Neuronal stem cell (in vitro differentiated cells): ENCODE measurements at regions not wholly inside any gene's neighbourhood (a gene's known extent, or its start where the extent isn't known, plus 50 kb on each side); places are given as distances from the start of the nearest gene placed in this dataset.

Source experiments
- DNase-seq: peaks from one replicate; pipeline ENCODE4 v3.0.0-alpha.2; 2013; ENCODE audit warnings: low spot score
- H2AFZ ChIP-seq: one replicate; pipeline ENCODE4 v1.6.1; 2013; ENCODE audit warnings: mild to moderate bottlenecking, low read length, inconsistent platforms
- H2AK5ac ChIP-seq: 2 replicates; pipeline ENCODE4 v1.6.1; 2013; ENCODE audit warnings: low read depth, mild to moderate bottlenecking, inconsistent platforms, low read length, moderate library complexity, mixed read lengths
- H2BK120ac ChIP-seq: 2 replicates; pipeline ENCODE4 v1.6.1; 2013; ENCODE audit warnings: low read depth, mild to moderate bottlenecking, inconsistent platforms, low read length, moderate library complexity, mixed read lengths
- H2BK12ac ChIP-seq: one replicate; pipeline ENCODE4 v1.6.1; 2013; ENCODE audit warnings: low read length, inconsistent platforms
- H2BK15ac ChIP-seq: 2 replicates; pipeline ENCODE4 v1.6.1; 2013; ENCODE audit warnings: mild to moderate bottlenecking, low read length, inconsistent platforms, mixed read lengths
- H2BK5ac ChIP-seq: one replicate; pipeline ENCODE4 v1.6.1; 2013; ENCODE audit warnings: inconsistent platforms, mild to moderate bottlenecking, low read length, moderate library complexity
- H3K14ac ChIP-seq: one replicate; pipeline ENCODE4 v1.6.1; 2013; ENCODE audit warnings: low read length, inconsistent platforms
- H3K18ac ChIP-seq: 2 replicates; pipeline ENCODE4 v1.6.1; 2013; ENCODE audit warnings: low read length, inconsistent platforms
- H3K23ac ChIP-seq: 2 replicates; pipeline ENCODE4 v1.6.1; 2013; ENCODE audit warnings: low read depth, mild to moderate bottlenecking, mixed read lengths, low read length, inconsistent platforms; ENCODE audit not compliant: poor library complexity
- H3K27ac ChIP-seq: replicated peaks from 3 replicates; pipeline ENCODE4 v1.5.1; 2013; ENCODE audit warnings: low read length, inconsistent platforms
- H3K27me3 ChIP-seq, 3 experiments: 2 replicates each; pipeline ENCODE4 v1.6.1; 2013; ENCODE audit warnings: low read length in 3 of 3, mild to moderate bottlenecking in 2 of 3, inconsistent platforms in 1 of 3, low read depth in 1 of 3, mixed read lengths in 1 of 3, moderate library complexity in 1 of 3; ENCODE audit not compliant: control insufficient read depth in 3 of 3, insufficient read depth in 3 of 3
- H3K36me3 ChIP-seq, 2 donors: replicated peaks in 1 of 2; 2 replicates each; pipeline ENCODE4 v1.6.1; 2013; ENCODE audit warnings: low read length in 2 of 2; ENCODE audit not compliant: control insufficient read depth in 2 of 2, insufficient read depth in 2 of 2
- H3K4ac ChIP-seq: 2 replicates; pipeline ENCODE4 v1.6.1; 2013; ENCODE audit warnings: inconsistent platforms, mild to moderate bottlenecking, low read length, moderate library complexity
- H3K4me1 ChIP-seq, 2 donors: 1 replicate in 1 of 2; 2 replicates in 1 of 2; pipeline ENCODE4 v1.6.1; 2013; ENCODE audit warnings: low read length in 2 of 2, low read depth in 1 of 2; ENCODE audit not compliant: control insufficient read depth in 2 of 2, insufficient read depth in 1 of 2
- H3K4me2 ChIP-seq: one replicate; pipeline ENCODE4 v1.6.1; 2013; ENCODE audit warnings: mild to moderate bottlenecking, low read length, inconsistent platforms; ENCODE audit not compliant: insufficient read depth, poor library complexity, severe bottlenecking
- H3K4me3 ChIP-seq, 2 donors: 2 replicates each; pipeline ENCODE4 v1.5.1; 2013; ENCODE audit warnings: low read length in 2 of 2, mild to moderate bottlenecking in 2 of 2, inconsistent platforms in 1 of 2, moderate library complexity in 1 of 2
- H3K79me1 ChIP-seq: one replicate; pipeline ENCODE4 v1.6.1; 2013; ENCODE audit warnings: low read depth, mild to moderate bottlenecking, inconsistent platforms, low read length, moderate library complexity
- H3K9ac ChIP-seq: one replicate; pipeline ENCODE4 v1.6.1; 2013; ENCODE audit warnings: mild to moderate bottlenecking, low read depth, low read length, inconsistent platforms; ENCODE audit not compliant: poor library complexity
- H3K9me3 ChIP-seq, 2 donors: replicated peaks in 1 of 2; 2 replicates each; pipeline versions ENCODE3 to v1.6.1; 2013; ENCODE audit warnings: low read length in 2 of 2, mild to moderate bottlenecking in 2 of 2, inconsistent platforms in 1 of 2, low read depth in 1 of 2, mixed read lengths in 1 of 2, moderate library complexity in 1 of 2; ENCODE audit not compliant: control insufficient read depth in 2 of 2, insufficient read depth in 1 of 2
- H4K8ac ChIP-seq: one replicate; pipeline ENCODE4 v1.6.1; 2013; ENCODE audit warnings: low read depth, mild to moderate bottlenecking, inconsistent platforms, low read length, moderate library complexity
- H4K91ac ChIP-seq: one replicate; pipeline ENCODE4 v1.6.1; 2013; ENCODE audit warnings: low read length, low read depth, mild to moderate bottlenecking, inconsistent platforms; ENCODE audit not compliant: poor library complexity
- WGBS, 2 donors: extraction: QIAGEN DNeasy Blood & Tissue Kit; methylation state at CpG; one replicate each; pipeline ENCODE4 v1.1.7; 2013; ENCODE audit warnings: missing lambda C conversion rate in 2 of 2, mixed read lengths in 1 of 2; ENCODE audit not compliant: insufficient read length in 2 of 2, insufficient replicate concordance in 1 of 2; ENCODE audit errors: extremely low coverage in 2 of 2; 5-methylcytosine and 5-hydroxymethylcytosine counted together

DNA sequence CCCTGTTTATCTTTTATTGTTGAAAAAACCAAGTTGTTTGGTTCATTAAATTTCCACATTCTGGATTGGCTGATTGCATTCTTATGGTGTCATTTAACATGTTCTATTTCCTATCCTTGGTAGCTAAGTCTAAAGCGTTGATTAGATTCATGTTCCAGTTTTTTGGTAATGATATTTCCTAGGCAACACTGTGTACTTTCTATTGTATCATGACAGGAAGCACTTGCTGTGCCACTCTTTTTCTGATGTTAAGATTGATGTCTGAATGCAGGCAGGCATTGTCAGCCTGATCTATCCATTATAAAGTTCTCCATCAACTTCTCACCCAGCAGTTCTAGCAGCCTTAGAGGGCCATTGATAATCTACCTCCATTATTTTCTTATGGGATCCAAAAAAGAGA is 91.1 kb upstream of the ARID2 start:
- Histone ChIP-seq H3K18ac (no peak overlapping the region), H3K4me3 (no peak overlapping the region), H2BK12ac (no peak overlapping the region), H2BK15ac (no peak overlapping the region), H2BK120ac (no peak overlapping the region), H2AFZ (no peak overlapping the region), H2AK5ac (no peak overlapping the region), H3K23ac (no peak overlapping the region), H3K9me3 (peaks cover 0 to 5% of the 10 kb centered on the region in 2 donors), H3K4ac (no peak overlapping the region), H3K14ac (no peak overlapping the region), H3K9ac (no peak overlapping the region), H3K4me1 (peaks cover 2 to 4% of the 10 kb centered on the region in 2 donors), H3K79me1 (no peaks in the 10 kb centered on the region), H2BK5ac (no peak overlapping the region), H3K27me3 (no peaks in the 10 kb centered on the region), H3K4me2 (no peak overlapping the region), H3K36me3 (no peaks in the 10 kb centered on the region), H4K8ac (no peak overlapping the region), H4K91ac (no peak overlapping the region), H3K27ac (no peak overlapping the region)
- DNase-seq, result no peak
- WGBS, 2 donors, result no CpG with 5 or more reads among the region's 1 CpG

DNA sequence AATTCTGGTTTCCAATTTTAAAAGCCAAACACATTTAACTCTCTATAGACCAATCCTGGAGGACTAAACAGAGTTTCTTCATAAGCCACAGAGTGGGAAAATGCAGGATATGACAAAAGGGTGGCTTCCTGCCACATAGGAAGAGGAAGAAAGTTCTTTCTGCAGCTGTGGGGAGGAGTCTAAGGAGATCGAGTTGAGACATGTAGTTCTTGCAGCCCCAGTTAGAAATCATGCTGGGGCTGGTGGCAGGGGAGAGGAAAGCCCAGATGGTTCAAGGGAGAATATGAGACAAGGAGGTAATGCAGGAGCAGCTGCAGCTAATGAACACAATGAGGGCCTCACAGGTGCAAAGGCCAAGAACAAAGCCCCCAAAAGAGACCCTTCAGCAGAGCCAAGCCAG is 85.0 kb upstream of the ARID2 start:
- Histone ChIP-seq H2AFZ (peak overlapping the region; percentile 72), H3K36me3 (no peaks in the 10 kb centered on the region), H3K23ac (no peak overlapping the region), H3K9me3 (peaks cover 0 to 3% of the 10 kb centered on the region in 2 donors), H3K27me3 (no peaks in the 10 kb centered on the region), H2BK120ac (peak overlapping the region; percentile 24), H3K27ac (no peak overlapping the region), H4K91ac (no peak overlapping the region), H3K4me3 (no peak overlapping the region), H2BK5ac (no peak overlapping the region), H4K8ac (no peak overlapping the region), H2BK12ac (no peak overlapping the region), H3K18ac (no peak overlapping the region), H3K4me1 (peaks cover 0 to 5% of the 10 kb centered on the region in 2 donors), H2AK5ac (no peak overlapping the region), H3K4me2 (no peak overlapping the region), H3K79me1 (no peaks in the 10 kb centered on the region), H3K9ac (no peak overlapping the region), H2BK15ac (no peak overlapping the region), H3K4ac (no peak overlapping the region), H3K14ac (no peak overlapping the region)
- no CpG with 5 or more reads among the region's 1 CpG for WGBS, 2 donors
- DNase-seq, result no peak

DNA sequence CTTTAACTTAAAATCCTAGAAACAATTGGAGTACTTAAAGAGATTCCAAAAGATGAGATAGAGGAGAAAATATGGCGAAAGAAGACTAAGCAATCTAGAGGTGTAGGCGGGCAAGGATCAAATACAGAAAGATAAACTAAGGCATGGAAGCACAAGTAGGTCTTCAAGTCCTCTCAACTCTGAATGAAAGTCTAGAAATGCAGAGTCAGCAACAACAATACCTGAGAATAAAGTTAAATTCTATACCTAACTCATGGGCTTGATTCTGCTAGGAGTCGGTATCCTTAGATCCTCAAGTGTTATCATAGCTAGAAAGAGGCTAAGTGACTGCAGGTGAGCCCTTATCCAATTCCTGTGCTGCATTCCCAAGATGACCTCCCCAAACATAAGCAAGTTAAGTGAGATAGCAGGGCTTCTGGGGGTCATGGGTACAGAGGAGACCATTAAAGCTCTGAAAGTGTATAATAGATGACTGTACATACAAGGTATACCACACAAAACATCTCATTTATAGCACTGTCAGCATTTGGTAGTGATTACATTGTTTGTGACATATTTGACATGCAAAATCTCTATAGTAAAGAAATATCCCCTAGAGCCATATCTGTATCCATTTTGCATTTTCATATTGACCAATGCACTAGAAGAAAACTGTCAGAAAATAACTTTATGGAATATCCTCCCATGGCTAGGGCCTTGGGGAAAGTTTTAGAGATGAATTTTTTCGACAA is 82.5 kb upstream of the ARID2 start:
- Histone ChIP-seq H3K18ac (no peak overlapping the region), H4K91ac (no peak overlapping the region), H3K9me3 (no peaks in the 10 kb centered on the region), H2AK5ac (no peak overlapping the region), H2BK5ac (no peak overlapping the region), H3K27ac (no peak overlapping the region), H4K8ac (no peak overlapping the region), H3K4me3 (no peak overlapping the region), H3K9ac (no peak overlapping the region), H2BK12ac (no peak overlapping the region), H3K79me1 (no peaks in the 10 kb centered on the region), H3K4me2 (no peak overlapping the region), H3K4ac (no peak overlapping the region), H3K14ac (no peak overlapping the region), H2BK120ac (no peak overlapping the region), H3K23ac (no peak overlapping the region), H2BK15ac (no peak overlapping the region), H3K36me3 (no peaks in the 10 kb centered on the region), H2AFZ (no peak overlapping the region), H3K4me1 (peaks cover 0 to 5% of the 10 kb centered on the region in 2 donors), H3K27me3 (no peaks in the 10 kb centered on the region)
- WGBS, 2 donors, result no CpG with 5 or more reads among the region's 4 CpGs
- DNase-seq, result no peak

DNA sequence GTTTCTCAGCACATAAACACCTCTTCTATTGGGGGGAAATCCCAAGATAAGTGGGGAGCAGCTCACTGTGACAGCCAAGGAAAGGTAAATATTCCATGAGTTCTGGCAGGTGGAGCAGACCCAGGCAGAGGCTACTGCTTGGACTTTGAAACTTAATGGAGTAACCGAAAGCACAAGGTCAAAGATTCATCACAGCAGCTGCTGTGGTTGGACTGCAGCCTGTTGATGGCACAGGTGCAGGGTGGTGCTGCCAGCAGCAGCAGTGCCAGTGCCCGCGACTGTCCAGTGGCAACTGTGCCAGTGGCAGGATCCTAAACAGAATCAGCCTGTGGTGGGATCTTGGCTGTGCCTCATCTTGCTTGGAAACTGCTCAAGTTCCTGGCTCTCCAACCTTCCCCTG is 81.4 kb upstream of the ARID2 start:
- no peak overlapping the region for H3K4me3 ChIP-seq
- H3K4me1 ChIP-seq, result peaks cover 0 to 5% of the 10 kb centered on the region in 2 donors
- no peak overlapping the region for H2AFZ ChIP-seq
- H3K23ac ChIP-seq, result no peak overlapping the region
- H3K9me3 ChIP-seq, result no peaks in the 10 kb centered on the region
- WGBS, 2 donors, result no CpG with 5 or more reads among the region's 3 CpGs
- H3K27me3 ChIP-seq, result no peaks in the 10 kb centered on the region
- H2AK5ac ChIP-seq, result no peak overlapping the region
- no peak overlapping the region for H4K8ac ChIP-seq
- H3K18ac ChIP-seq, result no peak overlapping the region
- no peak overlapping the region for H3K14ac ChIP-seq
- no peak overlapping the region for H2BK12ac ChIP-seq
- H2BK5ac ChIP-seq, result no peak overlapping the region
- no peaks in the 10 kb centered on the region for H3K36me3 ChIP-seq
- H2BK15ac ChIP-seq, result no peak overlapping the region
- DNase-seq, result no peak
- H3K27ac ChIP-seq, result no peak overlapping the region
- no peak overlapping the region for H3K9ac ChIP-seq
- H4K91ac ChIP-seq, result no peak overlapping the region
- H3K4me2 ChIP-seq, result no peak overlapping the region
- no peaks in the 10 kb centered on the region for H3K79me1 ChIP-seq
- no peak overlapping the region for H3K4ac ChIP-seq
- no peak overlapping the region for H2BK120ac ChIP-seq
